Spleen (tissue), 7 donors: ENCODE measurements at regions not wholly inside any gene's neighbourhood (a gene's known extent, or its start where the extent isn't known, plus 50 kb on each side); places are given as distances from the start of the nearest gene placed in this dataset.

Experiments
- CTCF ChIP-seq, 11 experiments: fragments of 200-600 bp in 7 of 11; fragments of 450-650 bp in 4 of 11; sonication (generic) in 4 of 11; IDR thresholded peaks in 8 of 11; conservative IDR thresholded peaks in 3 of 11; 1 replicate in 7 of 11; 2 replicates in 4 of 11; pipeline versions ENCODE4 v1.4.0 to v1.8.0; 2016 to 2021; ENCODE audit warnings: antibody characterized with exemption in 11 of 11, inconsistent platforms in 4 of 11, mild to moderate bottlenecking in 1 of 11
- POLR2A ChIP-seq, 3 donors: fragments of 450-650 bp; IDR thresholded peaks; one replicate each; pipeline ENCODE4 v1.5.1; 2017; ENCODE audit warnings: antibody characterized with exemption in 3 of 3, mild to moderate bottlenecking in 1 of 3
- POLR2AphosphoS5 ChIP-seq, 3 donors: sonication (generic); formaldehyde crosslinking; IDR thresholded peaks; one replicate each; pipeline ENCODE4 v1.5.1; 2017; ENCODE audit warnings: antibody characterized with exemption in 3 of 3
- donor health status: DM: no; HTN: no; CAD: no; lungs with moderate emphysema.
- donor health status: DM: no; HTN: no; CAD: no.
- donor health status: DM: no; HTN: no; CAD: no.

GRCh38 chr4:158442736-158443135 is 78.9 kb upstream of the RXFP1 start:
- TF ChIP-seq CTCF (IDR thresholded peaks at IDR 0.05 in 8 of 11, conservative IDR thresholded peaks at IDR 0.05 in 3 of 11), result no peak
- no peak for TF ChIP-seq POLR2A (IDR thresholded peaks at IDR 0.05)
- TF ChIP-seq POLR2AphosphoS5 (IDR thresholded peaks at IDR 0.05), result no peak
